HepG2 (cell line): ENCODE measurements at regions not wholly inside any gene's neighbourhood (a gene's known extent, or its start where the extent isn't known, plus 50 kb on each side); places are given as distances from the start of the nearest gene placed in this dataset.

ENCODE experiments used
- ATAC-seq: fragments of 200-7000 bp; cut with Tn5 transposase; 3 replicates; pipeline ENCODE4 v1.9.1; 2020; ENCODE audit warnings: mild to moderate bottlenecking, moderate library complexity
- BruUV-seq: library from RNA; stranded (reverse); fragments of 400-500 nt; replicated peaks from 2 replicates; lab custom pipeline; 2021; lab: Mats Ljungman, UMichigan
- CTCF ChIA-PET: fragments of 300-600 bp; formaldehyde crosslinking; extraction: SDS; loops from one replicate; lab custom pipeline; 2021; ENCODE audit warnings: low total read pairs, inconsistent platforms, low intra/inter-chr PET ratio; lab: Yijun Ruan, JAX
- POLR2A ChIA-PET: fragments of 350-600 bp; sonication (Branson Sonifier 250); formaldehyde crosslinking; loops from one replicate; lab custom pipeline; 2020; ENCODE audit warnings: antibody characterized with exemption, inconsistent platforms; lab: Yijun Ruan, JAX
- DNase-seq: peaks from one replicate; pipeline ENCODE4 v3.0.0-alpha.2; 2015; ENCODE audit warnings: low spot score
- FAIRE-seq: peaks from 3 replicates; lab custom pipeline; 2011; peaks lifted over from hg19 to GRCh38; lab: Jason Lieb, UNC
- H2AFZ ChIP-seq: one replicate; pipeline ENCODE4 v1.6.1; 2011; ENCODE audit warnings: low read length, inconsistent platforms
- H3K27ac ChIP-seq: fragments of 300-600 bp; 3 replicates; pipeline ENCODE4 v1.8.0; 2011; ENCODE audit warnings: mixed run types, mild to moderate bottlenecking, mixed read lengths, low read length, inconsistent platforms; ENCODE audit not compliant: insufficient read depth; ENCODE audit errors: extremely low read length
- H3K27me3 ChIP-seq, 2 experiments: fragments of 200-600 bp in 1 of 2; 2 replicates in 1 of 2; 3 replicates in 1 of 2; pipeline versions ENCODE4 v1.6.0 to v1.8.0; 2011; ENCODE audit warnings: low read length in 2 of 2, mild to moderate bottlenecking in 2 of 2, moderate library complexity in 2 of 2, inconsistent platforms in 1 of 2; ENCODE audit not compliant: insufficient read depth in 2 of 2, control insufficient read depth in 1 of 2
- H3K36me3 ChIP-seq, 2 experiments: fragments of 200-600 bp in 1 of 2; replicated peaks in 1 of 2; 2 replicates in 1 of 2; 3 replicates in 1 of 2; pipeline versions ENCODE4 v1.5.1 to v1.8.0; 2011; ENCODE audit warnings: low read length in 2 of 2, inconsistent platforms in 1 of 2; ENCODE audit not compliant: insufficient read depth in 2 of 2, control insufficient read depth in 1 of 2
- H3K4me1 ChIP-seq: 2 replicates; pipeline ENCODE4 v1.5.1; 2012; ENCODE audit warnings: low read length, inconsistent platforms; ENCODE audit not compliant: insufficient read depth
- H3K4me2 ChIP-seq: 2 replicates; pipeline ENCODE4 v1.6.0; 2011; ENCODE audit warnings: low read depth, low read length, inconsistent platforms
- H3K4me3 ChIP-seq, 3 experiments: fragments of 200-600 bp in 1 of 3; sonication (generic), shearing (Covaris generic) in 1 of 3; replicated peaks in 1 of 3; 2 replicates each; pipeline ENCODE4 v1.5.1; 2011 to 2016; ENCODE audit warnings: low read length in 3 of 3, inconsistent platforms in 2 of 3, low read depth in 2 of 3, mild to moderate bottlenecking in 2 of 3, control low read depth in 1 of 3, mixed read lengths in 1 of 3; ENCODE audit not compliant: insufficient read depth in 1 of 3
- H3K79me2 ChIP-seq: one replicate; pipeline ENCODE4 v1.6.1; 2011; ENCODE audit warnings: low read length, inconsistent platforms; ENCODE audit not compliant: insufficient read depth
- H3K9ac ChIP-seq: 2 replicates; pipeline ENCODE4 v1.6.0; 2011; ENCODE audit warnings: mild to moderate bottlenecking, low read depth, low read length, inconsistent platforms; ENCODE audit not compliant: insufficient read depth
- H3K9me3 ChIP-seq: 2 replicates; pipeline ENCODE4 v1.5.1; 2012; ENCODE audit warnings: mild to moderate bottlenecking, low read length
- H4K20me1 ChIP-seq: 2 replicates; pipeline ENCODE4 v1.6.0; 2011; ENCODE audit warnings: inconsistent platforms, mild to moderate bottlenecking, low read length, moderate library complexity; ENCODE audit not compliant: insufficient read depth
- AFF4 ChIP-seq: sonication (generic); formaldehyde crosslinking; IDR thresholded peaks from 2 replicates; pipeline ENCODE4 v1.4.0; 2020; ENCODE audit warnings: missing genetic modification reagents
- CREM ChIP-seq, 2 experiments: sonication (generic) in 1 of 2; formaldehyde crosslinking in 1 of 2; IDR thresholded peaks; 2 replicates each; pipeline versions ENCODE4 v1.4.0 to v1.6.1; 2016 to 2020; ENCODE audit warnings: antibody characterized with exemption in 1 of 2, mild to moderate bottlenecking in 1 of 2, missing genetic modification reagents in 1 of 2
- ELF1 ChIP-seq: sonication (generic); formaldehyde crosslinking; IDR thresholded peaks from 2 replicates; pipeline ENCODE4 v1.4.0; 2020; ENCODE audit warnings: missing genetic modification reagents
- FOXA3 ChIP-seq: IDR thresholded peaks from 2 replicates; pipeline ENCODE4 v1.6.1; 2016; ENCODE audit warnings: missing genetic modification reagents, missing compliant biosample characterization
- FOXO1 ChIP-seq: sonication (generic); formaldehyde crosslinking; IDR thresholded peaks from 2 replicates; pipeline ENCODE4 v1.4.0; 2020; ENCODE audit warnings: missing genetic modification reagents
- LBX2 ChIP-seq: sonication (generic); formaldehyde crosslinking; IDR thresholded peaks from 2 replicates; pipeline ENCODE4 v1.5.0; 2020; ENCODE audit warnings: missing genetic modification reagents, mild to moderate bottlenecking, borderline replicate concordance
- MAZ ChIP-seq, 2 experiments: sonication (generic) in 1 of 2; formaldehyde crosslinking in 1 of 2; IDR thresholded peaks; 2 replicates each; pipeline versions ENCODE4 v1.5.0 to v1.6.1; 2012 to 2020; ENCODE audit warnings: low read depth in 2 of 2, mild to moderate bottlenecking in 2 of 2, borderline replicate concordance in 1 of 2, improper control_type of control experiment in 1 of 2, low read length in 1 of 2, missing genetic modification reagents in 1 of 2, moderate library complexity in 1 of 2
- PHF20 ChIP-seq: sonication (generic); formaldehyde crosslinking; IDR thresholded peaks from 2 replicates; pipeline ENCODE4 v1.5.0; 2020; ENCODE audit warnings: mild to moderate bottlenecking, missing genetic modification reagents
- POGK ChIP-seq: sonication (generic); formaldehyde crosslinking; conservative IDR thresholded peaks from 2 replicates; pipeline ENCODE4 v1.8.0; 2022; ENCODE audit warnings: mild to moderate bottlenecking, moderate library complexity, missing genetic modification reagents
- SKI ChIP-seq: fragments of 450-650 bp; IDR thresholded peaks from one replicate; pipeline ENCODE4 v1.6.1; 2018; ENCODE audit warnings: mild to moderate bottlenecking; ENCODE audit not compliant: partially characterized antibody
- SOX5 ChIP-seq: IDR thresholded peaks from 2 replicates; pipeline ENCODE4 v1.6.1; 2016; ENCODE audit warnings: borderline replicate concordance
- ZBED4 ChIP-seq: sonication (generic); formaldehyde crosslinking; IDR thresholded peaks from 2 replicates; pipeline ENCODE4 v1.4.0; 2020; ENCODE audit warnings: missing genetic modification reagents, borderline replicate concordance
- ZNF33B ChIP-seq: sonication (generic); formaldehyde crosslinking; IDR thresholded peaks from 2 replicates; pipeline ENCODE4 v1.5.1; 2020; ENCODE audit warnings: mild to moderate bottlenecking, missing genetic modification reagents
- in situ Hi-C: cut with HindIII; loops from 2 replicates; pipeline ENCODE4 v1.10.0; 2017; ENCODE audit warnings: low pct_unique_long_range_greater_than_20kb; ENCODE audit not compliant: extremely low pct_ligation_motif_present
- intact Hi-C: fragments of 100-400 bp; cut with micrococcal nuclease; formaldehyde crosslinking; loops from one replicate; pipeline ENCODE4 v1.10.0; 2022; ENCODE audit not compliant: unreplicated experiment

- no peak for TF ChIP-seq AFF4 (CRISPR knock-in tag)
- TF ChIP-seq FOXO1 (CRISPR knock-in tag), result no peak
- no peak for TF ChIP-seq POGK (CRISPR knock-in tag)
- TF ChIP-seq SKI, result no peak
- TF ChIP-seq ZNF33B (CRISPR knock-in tag), result no peak
- no peak for TF ChIP-seq PHF20 (CRISPR knock-in tag)
- TF ChIP-seq LBX2 (CRISPR knock-in tag), result no peak
- TF ChIP-seq, all 625 proteins: peak for 1
These were observed 451.3 kb downstream of the TMEM182 start (continued) for GRCh38 chr2:103213028-103213542.

GRCh38 chr2:103218516-103218915 is 456.7 kb downstream of the TMEM182 start:
- Histone ChIP-seq H3K9me3 (no peaks in the 10 kb centered on the region), H3K27me3 (no peaks in the 10 kb centered on the region), H3K4me3 (no peak overlapping the region), H3K36me3 (no peaks in the 10 kb centered on the region), H3K27ac (no peak overlapping the region), H3K4me2 (no peak overlapping the region), H3K79me2 (no peaks in the 10 kb centered on the region), H4K20me1 (no peaks in the 10 kb centered on the region), H3K9ac (no peak overlapping the region), H3K4me1 (no peaks in the 10 kb centered on the region), H2AFZ (no peak overlapping the region)
- no peak for DNase-seq
- ChIA-PET CTCF (no interaction called here), POLR2A (no interaction called here)
- intact Hi-C loops (no loop called here), in situ Hi-C loops (no loop called here)
- no peak for ATAC-seq
- FAIRE-seq, result no peak
- no TSS peak for BruUV-seq
- TF ChIP-seq FOXA3 (CRISPR knock-in tag) (no peak), CREM (IDR thresholded peaks at IDR 0.05) (no peak), CREM (CRISPR knock-in tag; IDR thresholded peaks at IDR 0.05) (no peak), ZBED4 (CRISPR knock-in tag) (no peak), ELF1 (CRISPR knock-in tag) (no peak), SOX5 (CRISPR knock-in tag) (no peak), MAZ (IDR thresholded peaks at IDR 0.05; ENCODE audit: borderline replicate concordance, low read depth, low read length) (no peak), MAZ (CRISPR knock-in tag; IDR thresholded peaks at IDR 0.05; ENCODE audit: low read depth) (no peak), PHF20 (CRISPR knock-in tag) (no peak)
